ENCODE measurements at regions not wholly inside any gene's neighbourhood (a gene's known extent, or its start where the extent isn't known, plus 50 kb on each side); places are given as distances from the start of the nearest gene placed in this dataset.
A peak's percentile ranks its signal among the peaks of the same experiment; 100 is the strongest.

DNA sequence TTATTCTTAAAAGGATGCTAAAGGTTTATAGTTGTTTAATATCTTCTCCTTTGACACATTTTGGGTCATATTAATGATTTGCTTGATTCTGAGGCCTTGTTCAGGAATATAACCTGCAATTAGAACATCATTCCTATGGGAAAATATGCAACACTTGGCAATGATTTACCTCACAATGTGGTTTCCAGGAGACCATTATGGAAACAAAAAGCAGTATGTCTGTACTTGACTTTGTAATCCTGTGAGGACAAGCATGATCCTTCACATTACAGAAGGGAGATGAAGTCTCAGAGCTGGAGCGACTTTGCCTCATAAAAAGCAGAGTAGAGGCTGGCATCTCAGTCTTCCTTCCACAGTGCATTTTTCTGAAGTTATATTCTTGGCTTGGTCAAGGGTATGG, 57.0 kb upstream of the CDCA7L start:
- no peaks in the 10 kb centered on the region for H3K36me3 ChIP-seq
- no peak for TF ChIP-seq POLR2AphosphoS5 (IDR thresholded peaks at IDR 0.05)
- TF ChIP-seq CTCF (IDR thresholded peaks at IDR 0.05 in 8 of 11, conservative IDR thresholded peaks at IDR 0.05 in 3 of 11) = no peak
- TF ChIP-seq POLR2A (IDR thresholded peaks at IDR 0.05) = no peak
- no peak overlapping the region for H3K27ac ChIP-seq
- H3K9me3 ChIP-seq = no peaks in the 10 kb centered on the region
- H3K27me3 ChIP-seq (replicated peaks in 1 of 7) = peaks cover 0 to 5% (median 0%) of the 10 kb centered on the region in 7 donors
- intact Hi-C loops (cut with DNase I; ENCODE audit: low total_unique reads) = no loop called here
- WGBS, 5 donors = 72 to 100% (median 91%) methylated on average over 1 of the region's 1 CpG
- peaks cover 0 to 7% (median 4%) of the 10 kb centered on the region in 6 donors for H3K4me1 ChIP-seq
- no peak for DNase-seq
- H3K4me3 ChIP-seq = no peak overlapping the region

DNA sequence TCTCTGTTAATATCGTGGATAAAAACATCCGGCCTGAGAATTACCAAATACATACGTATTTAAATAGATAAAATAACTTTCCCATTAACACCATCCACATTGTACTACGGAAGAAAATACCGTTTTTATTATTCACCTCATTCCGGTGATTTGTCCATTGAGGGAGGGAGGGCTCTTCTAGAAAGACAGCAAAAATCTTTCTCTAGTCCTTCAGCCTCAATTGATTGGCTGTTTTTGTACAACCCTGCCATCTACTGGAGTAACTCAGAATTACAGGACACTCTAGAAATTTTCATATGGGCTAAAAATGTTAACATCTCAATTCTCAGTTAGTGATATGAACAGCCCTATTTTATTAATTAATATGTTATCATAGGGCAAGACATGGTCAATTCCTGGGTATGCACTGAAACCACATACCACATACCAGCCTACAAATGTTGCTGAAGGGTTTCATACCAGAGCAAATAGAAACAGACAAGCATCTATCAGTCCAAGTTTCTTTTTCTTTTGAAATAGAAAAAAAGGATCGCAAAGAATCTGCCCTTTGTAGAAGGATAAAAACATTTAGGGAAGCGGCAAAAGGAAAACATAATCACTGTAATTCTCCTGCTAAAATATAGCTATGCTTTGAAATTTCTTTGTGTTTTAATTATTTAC, 55.8 kb upstream of the CDCA7L start:
- intact Hi-C loops (cut with DNase I; ENCODE audit: low total_unique reads) = no loop called here
- no peak for DNase-seq
- H3K9me3 ChIP-seq = no peaks in the 10 kb centered on the region
- peak overlapping the region in 1 of 8 donors; percentile 20 for H3K4me3 ChIP-seq
- 18 to 21% (median 21%) methylated on average over 8 of the region's 8 CpGs for WGBS, 5 donors
- no peak overlapping the region for H3K27ac ChIP-seq
- peaks cover 0 to 7% (median 4%) of the 10 kb centered on the region in 6 donors for H3K4me1 ChIP-seq
- H3K27me3 ChIP-seq (replicated peaks in 1 of 7) = no peaks in the 10 kb centered on the region
- no peaks in the 10 kb centered on the region for H3K36me3 ChIP-seq
- TF ChIP-seq POLR2A (IDR thresholded peaks at IDR 0.05) = no peak
- peak; percentile 61 to 86 (median 77) for TF ChIP-seq CTCF (IDR thresholded peaks at IDR 0.05 in 8 of 11, conservative IDR thresholded peaks at IDR 0.05 in 3 of 11)
- TF ChIP-seq POLR2AphosphoS5 (IDR thresholded peaks at IDR 0.05) = no peak

- WGBS, 5 donors = 64 to 89% (median 74%) methylated on average over 6 of the region's 6 CpGs
- H3K27me3 ChIP-seq (replicated peaks in 1 of 7) = no peaks in the 10 kb centered on the region
- TF ChIP-seq CTCF (IDR thresholded peaks at IDR 0.05 in 8 of 11, conservative IDR thresholded peaks at IDR 0.05 in 3 of 11) = no peak
- no peak for TF ChIP-seq POLR2AphosphoS5 (IDR thresholded peaks at IDR 0.05)
- TF ChIP-seq POLR2A (IDR thresholded peaks at IDR 0.05) = no peak
- H3K9me3 ChIP-seq = no peaks in the 10 kb centered on the region
- intact Hi-C loops (cut with DNase I; ENCODE audit: low total_unique reads) = loop anchor here (10.0 kb wide), 1 partner anchor 745 kb away; no protein-coding TSS in a partner anchor
- no peak for DNase-seq
- no peak overlapping the region for H3K27ac ChIP-seq
- no peaks in the 10 kb centered on the region for H3K36me3 ChIP-seq
- no peak overlapping the region for H3K4me3 ChIP-seq
- H3K4me1 ChIP-seq = peaks cover 0 to 7% (median 4%) of the 10 kb centered on the region in 6 donors
Measured at GRCh38 chr7:21999896-22000295, 54.2 kb upstream of the CDCA7L start.

GRCh38 chr7:21996641-21997040, 50.9 kb upstream of the CDCA7L start:
- H3K36me3 ChIP-seq = no peaks in the 10 kb centered on the region
- DNase-seq = no peak
- 34 to 71% (median 50%) methylated on average over 1 of the region's 1 CpG for WGBS, 5 donors
- intact Hi-C loops (cut with DNase I; ENCODE audit: low total_unique reads) = loop anchor here (10.0 kb wide), 1 partner anchor 742 kb away; no protein-coding TSS in a partner anchor
- TF ChIP-seq CTCF (IDR thresholded peaks at IDR 0.05 in 8 of 11, conservative IDR thresholded peaks at IDR 0.05 in 3 of 11) (no peak), POLR2AphosphoS5 (IDR thresholded peaks at IDR 0.05) (no peak), POLR2A (IDR thresholded peaks at IDR 0.05) (no peak)
- H3K4me1 ChIP-seq = peaks cover 0 to 7% (median 4%) of the 10 kb centered on the region in 6 donors
- no peaks in the 10 kb centered on the region for H3K27me3 ChIP-seq (replicated peaks in 1 of 7)
- H3K27ac ChIP-seq = no peak overlapping the region
- no peak overlapping the region for H3K4me3 ChIP-seq
- no peaks in the 10 kb centered on the region for H3K9me3 ChIP-seq

Data from spleen (tissue), 11 donors.